ENCODE measurements at regions not wholly inside any gene's neighbourhood (a gene's known extent, or its start where the extent isn't known, plus 50 kb on each side); places are given as distances from the start of the nearest gene placed in this dataset.
"Not testable (repeated sequence)": the region's sequence is repeated elsewhere in the genome, so short reads cannot be mapped to it uniquely, and the experiment has no call there.

DNA sequence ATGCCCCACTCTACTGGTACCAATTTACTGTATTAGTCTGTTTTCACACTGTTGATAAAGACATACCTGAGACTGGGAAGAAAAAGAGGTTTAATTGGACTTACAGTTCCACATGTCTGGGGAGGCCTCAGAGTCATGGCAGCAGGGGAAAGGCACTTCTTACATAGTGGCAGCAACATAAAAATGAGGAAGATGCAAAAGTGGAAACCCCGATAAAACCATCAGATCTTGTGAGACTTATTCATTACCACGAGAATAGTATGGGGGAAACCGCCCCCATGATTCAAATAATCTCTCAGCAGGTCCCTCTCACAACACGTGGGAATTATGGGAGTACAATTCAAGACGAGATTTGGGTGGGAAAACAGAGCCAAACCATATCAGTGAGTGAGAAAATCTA lies 251.2 kb downstream of the SATB1 start:
- POLR2A ChIA-PET (ENCODE audit: partially characterized antibody); H3K4ac ChIP-seq (replicated peaks; ENCODE audit: insufficient read length, low read depth, low read length); H3K4me3 ChIP-seq (ENCODE audit: extremely low read depth in 1 of 4, insufficient read depth in 2 of 4, low read depth in 3 of 4, low read length in 4 of 4); H3K4me2 ChIP-seq (ENCODE audit: insufficient read depth in 1 of 2, low read depth in 2 of 2, low read length in 2 of 2); H3K36me3 ChIP-seq (ENCODE audit: control insufficient read depth in 2 of 4, insufficient read depth in 4 of 4, low read length in 3 of 4); FAIRE-seq; H3K9me3 ChIP-seq (ENCODE audit: insufficient read depth in 2 of 2, low read depth in 1 of 2, low read length in 1 of 2); H2AFZ ChIP-seq (ENCODE audit: low read length); H2BK12ac ChIP-seq (ENCODE audit: low read depth, low read length); H3K23me2 ChIP-seq (ENCODE audit: low read depth, low read length); H3K27me3 ChIP-seq (replicated peaks in 1 of 4; ENCODE audit: control insufficient read depth in 3 of 4, extremely low read depth in 1 of 4, insufficient read depth in 3 of 4, low read length in 3 of 4); H2BK120ac ChIP-seq (replicated peaks; ENCODE audit: low read depth, low read length); H3K79me1 ChIP-seq (ENCODE audit: low read depth, low read length); H3K18ac ChIP-seq (ENCODE audit: extremely low read depth, low read length); H2BK5ac ChIP-seq (ENCODE audit: low read depth, low read length); H3K79me2 ChIP-seq (ENCODE audit: control insufficient read depth in 1 of 2, insufficient read depth in 2 of 2, low read length in 2 of 2); H2AK5ac ChIP-seq (ENCODE audit: low read depth, low read length); H2BK15ac ChIP-seq (ENCODE audit: low read length); H4K5ac ChIP-seq (ENCODE audit: insufficient read length, low read depth, low read length); H3K56ac ChIP-seq (replicated peaks; ENCODE audit: insufficient read length, low read depth, low read length); H3K4me1 ChIP-seq (replicated peaks in 1 of 4; ENCODE audit: control insufficient read depth in 3 of 4, insufficient read depth in 4 of 4, low read length in 3 of 4); H3K27ac ChIP-seq (ENCODE audit: low read depth, low read length); H3K14ac ChIP-seq (ENCODE audit: insufficient read length); H4K91ac ChIP-seq (replicated peaks; ENCODE audit: insufficient read length, low read length); H3K9ac ChIP-seq (replicated peaks in 1 of 4; ENCODE audit: extremely low read depth in 1 of 4, low read depth in 3 of 4, low read length in 3 of 4); H2BK20ac ChIP-seq (ENCODE audit: low read length); H4K8ac ChIP-seq (ENCODE audit: extremely low read depth, insufficient read depth, low read length); DNase-seq (ENCODE audit: low read depth in 1 of 2, low spot score in 2 of 2); H4K20me1 ChIP-seq (replicated peaks in 1 of 2; ENCODE audit: control insufficient read depth in 1 of 2, insufficient read depth in 2 of 2, low read length in 2 of 2); H3K23ac ChIP-seq (ENCODE audit: insufficient read length): not testable (repeated sequence)
- CTCF ChIA-PET (ENCODE audit: partially characterized antibody) = interaction anchor here (0.8 kb wide), 1 partner anchor 10 kb away, joined by 3 read pairs; no protein-coding TSS in a partner anchor
- 85% methylated on average over 5 of the region's 5 CpGs; no CpG with 5 or more reads in 1 of the 2 experiments for WGBS, 2 experiments (ENCODE audit: extremely low coverage in 1 of 2, insufficient coverage in 1 of 2, insufficient read length in 1 of 2, insufficient replicate concordance in 2 of 2, low coverage in 1 of 2, low lambda C conversion rate in 2 of 2, missing lambda C conversion rate in 1 of 2)

All from H1 (cell line).